GM23338 (cell line): ENCODE measurements at regions not wholly inside any gene's neighbourhood (a gene's known extent, or its start where the extent isn't known, plus 50 kb on each side); places are given as distances from the start of the nearest gene placed in this dataset.

Experiments
- ATAC-seq: fragments of 200-7000 bp; cut with Tn5 transposase; 3 replicates; pipeline ENCODE4 v1.9.1; 2020
- DNase-seq: peaks from one replicate; pipeline ENCODE4 v3.0.0-alpha.2; 2015; ENCODE audit warnings: low spot score
- H2AFZ ChIP-seq: fragments of 200-600 bp; sonication (generic); 2 replicates; pipeline ENCODE4 v1.8.0; 2016; ENCODE audit warnings: antibody characterized with exemption, mild to moderate bottlenecking, moderate library complexity
- H3F3A ChIP-seq: fragments of 200-600 bp; sonication (generic); replicated peaks from 2 replicates; pipeline ENCODE4 v1.8.0; 2017; ENCODE audit warnings: antibody characterized with exemption, mixed run types, low read depth
- H3K27ac ChIP-seq: fragments of 200-600 bp; sonication (generic); 2 replicates; pipeline ENCODE4 v1.6.1; 2016; ENCODE audit warnings: low read depth
- H3K27me3 ChIP-seq: fragments of 200-600 bp; sonication (generic); 2 replicates; pipeline ENCODE4 v1.8.0; 2016; ENCODE audit warnings: mild to moderate bottlenecking, mixed run types, moderate library complexity; ENCODE audit not compliant: insufficient read depth
- H3K36me3 ChIP-seq: fragments of 200-600 bp; sonication (generic); 2 replicates; pipeline ENCODE4 v1.8.0; 2016; ENCODE audit warnings: mild to moderate bottlenecking; ENCODE audit not compliant: insufficient read depth
- H3K4me1 ChIP-seq: fragments of 200-600 bp; sonication (generic); 2 replicates; pipeline ENCODE4 v1.8.0; 2016; ENCODE audit warnings: mild to moderate bottlenecking, moderate library complexity; ENCODE audit not compliant: insufficient read depth
- H3K4me2 ChIP-seq: fragments of 200-600 bp; sonication (generic); 2 replicates; pipeline ENCODE4 v1.7.1; 2017; ENCODE audit warnings: mixed run types
- H3K4me3 ChIP-seq: fragments of 200-600 bp; sonication (generic); 2 replicates; pipeline ENCODE4 v1.6.1; 2016; ENCODE audit warnings: mixed run types
- H3K79me2 ChIP-seq: fragments of 200-600 bp; sonication (generic); replicated peaks from 2 replicates; pipeline ENCODE4 v1.8.0; 2017; ENCODE audit warnings: mild to moderate bottlenecking; ENCODE audit not compliant: insufficient read depth
- H3K9me2 ChIP-seq: fragments of 200-600 bp; sonication (generic); 2 replicates; pipeline ENCODE4 v1.8.0; 2017; ENCODE audit not compliant: insufficient read depth
- H4K20me1 ChIP-seq: fragments of 200-600 bp; sonication (generic); replicated peaks from 2 replicates; pipeline ENCODE4 v1.8.0; 2017; ENCODE audit warnings: mild to moderate bottlenecking; ENCODE audit not compliant: insufficient read depth
- H3K27ac Mint-ChIP-seq: 2 replicates; pipeline ENCODE4 v1.8.0; 2020; ENCODE audit warnings: inconsistent platforms, mild to moderate bottlenecking, moderate library complexity, mixed read lengths
- H3K27me3 Mint-ChIP-seq: 3 replicates; pipeline ENCODE4 v1.8.0; 2022; ENCODE audit warnings: low read depth, mild to moderate bottlenecking, moderate library complexity, mixed read lengths, inconsistent platforms; ENCODE audit not compliant: insufficient read depth, poor library complexity
- H3K36me3 Mint-ChIP-seq: 3 replicates; pipeline ENCODE4 v1.8.0; 2021; ENCODE audit warnings: low read depth, mild to moderate bottlenecking, inconsistent platforms, moderate library complexity, mixed read lengths
- H3K4me1 Mint-ChIP-seq: 3 replicates; pipeline ENCODE4 v1.8.0; 2020; ENCODE audit warnings: mild to moderate bottlenecking, inconsistent platforms, mixed read lengths
- H3K4me3 Mint-ChIP-seq: 3 replicates; pipeline ENCODE4 v1.8.0; 2021; ENCODE audit warnings: moderate library complexity, mild to moderate bottlenecking, inconsistent platforms, mixed read lengths
- H3K9me3 Mint-ChIP-seq: 3 replicates; pipeline ENCODE4 v1.8.0; 2020; ENCODE audit warnings: moderate library complexity, mild to moderate bottlenecking, inconsistent platforms, mixed read lengths
- CREB1 ChIP-seq: fragments of 250-450 bp; sonication (Bioruptor Pico); IDR thresholded peaks from 2 replicates; pipeline ENCODE4 v1.5.0; 2020; ENCODE audit warnings: low read depth, mild to moderate bottlenecking, moderate library complexity
- EZH2 ChIP-seq: fragments of 200-600 bp; sonication (generic); IDR thresholded peaks from one replicate; pipeline ENCODE4 v1.8.0; 2017; ENCODE audit warnings: antibody characterized with exemption, mild to moderate bottlenecking, low read depth; ENCODE audit not compliant: unreplicated experiment
- EZH2phosphoT487 ChIP-seq: fragments of 200-600 bp; sonication (generic); IDR thresholded peaks from one replicate; pipeline ENCODE4 v1.8.1; 2018; ENCODE audit warnings: antibody characterized with exemption; ENCODE audit not compliant: unreplicated experiment
- JUNB ChIP-seq: IDR thresholded peaks from one replicate; pipeline ENCODE4 v1.6.1; 2016; ENCODE audit warnings: antibody characterized with exemption; ENCODE audit not compliant: unreplicated experiment
- NANOG ChIP-seq: IDR thresholded peaks from 2 replicates; pipeline ENCODE4 v1.6.1; 2016; ENCODE audit warnings: antibody characterized with exemption, borderline replicate concordance
- POLR2AphosphoS5 ChIP-seq: IDR thresholded peaks from 2 replicates; pipeline ENCODE4 v1.6.1; 2016; ENCODE audit warnings: antibody characterized with exemption, low read depth
- STAT1 ChIP-seq: IDR thresholded peaks from one replicate; pipeline ENCODE4 v1.6.1; 2016; ENCODE audit warnings: antibody characterized with exemption; ENCODE audit not compliant: unreplicated experiment
- ZNF114 ChIP-seq: fragments of 250-450 bp; sonication (Bioruptor Pico); IDR thresholded peaks from 2 replicates; pipeline ENCODE4 v1.5.0; 2020; ENCODE audit warnings: mild to moderate bottlenecking, moderate library complexity
- ZNF331 ChIP-seq: fragments of 250-450 bp; sonication (Bioruptor Pico); IDR thresholded peaks from 2 replicates; pipeline ENCODE4 v1.5.0; 2020; ENCODE audit warnings: low read depth, mild to moderate bottlenecking, moderate library complexity
- TF ChIP-seq, protein P1 (sequence below): IDR thresholded peaks from 2 replicates; pipeline ENCODE4 v1.6.1; 2016; ENCODE audit warnings: antibody characterized with exemption
- TF ChIP-seq, protein P2 (sequence below), 2 experiments: fragments of 200-600 bp in 1 of 2; sonication (generic) in 1 of 2; conservative IDR thresholded peaks; 2 replicates each; pipeline versions ENCODE4 v1.5.1 to v1.6.1; 2016 to 2017; ENCODE audit warnings: antibody characterized with exemption in 2 of 2, low read depth in 2 of 2, mild to moderate bottlenecking in 2 of 2, moderate library complexity in 1 of 2
- TF ChIP-seq, protein P3 (sequence below): IDR thresholded peaks from one replicate; pipeline ENCODE4 v1.6.1; 2018; ENCODE audit warnings: antibody characterized with exemption; ENCODE audit not compliant: unreplicated experiment
- TF ChIP-seq, protein P4 (sequence below): fragments of 250-450 bp; sonication (Bioruptor Pico); IDR thresholded peaks from 2 replicates; pipeline ENCODE4 v1.5.0; 2020; ENCODE audit warnings: mild to moderate bottlenecking, moderate library complexity

DNA sequence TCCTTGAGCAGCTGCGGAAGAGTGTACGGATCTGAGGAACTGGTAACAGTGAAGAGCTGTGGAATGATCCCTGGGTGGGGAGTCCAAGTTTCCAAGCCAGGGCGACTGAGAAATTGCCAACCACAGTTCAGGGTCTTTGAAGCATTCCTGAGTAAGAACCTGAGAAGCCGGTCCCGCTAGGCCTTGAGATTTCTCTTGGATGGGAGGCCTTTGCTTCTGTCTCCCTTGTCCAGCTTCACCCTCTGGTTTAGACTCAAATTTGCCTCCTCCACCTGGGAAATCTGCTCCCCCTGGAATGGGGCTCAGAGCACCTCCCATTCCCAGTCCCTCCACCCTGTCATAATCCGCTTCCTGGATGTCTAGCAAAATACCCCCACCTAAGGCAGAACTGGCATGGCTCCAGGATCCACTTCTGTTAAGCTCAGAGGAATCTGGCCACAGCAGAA lies 127.7 kb upstream of the DLG1 start:
- Mint-ChIP-seq H3K27ac (no peak overlapping the region), H3K27me3 (peaks cover 7% of the 10 kb centered on the region), H3K9me3 (no peaks in the 10 kb centered on the region), H3K4me3 (no peak overlapping the region), H3K36me3 (no peaks in the 10 kb centered on the region), H3K4me1 (peaks cover 9% of the 10 kb centered on the region; the same call in 2 of the 3 replicates)
- H3K4me3 ChIP-seq = no peak overlapping the region
- no peaks in the 10 kb centered on the region for H3K9me2 ChIP-seq
- H3K36me3 ChIP-seq = no peaks in the 10 kb centered on the region
- no peaks in the 10 kb centered on the region for H3K4me1 ChIP-seq
- TF ChIP-seq STAT1 = no peak
- TF ChIP-seq EZH2phosphoT487 = no peak
- TF ChIP-seq ZNF114 (CRISPR knock-in tag) = no peak
- no peak for TF ChIP-seq NANOG
- no peak for TF ChIP-seq POLR2AphosphoS5
- TF ChIP-seq, protein P1, sequence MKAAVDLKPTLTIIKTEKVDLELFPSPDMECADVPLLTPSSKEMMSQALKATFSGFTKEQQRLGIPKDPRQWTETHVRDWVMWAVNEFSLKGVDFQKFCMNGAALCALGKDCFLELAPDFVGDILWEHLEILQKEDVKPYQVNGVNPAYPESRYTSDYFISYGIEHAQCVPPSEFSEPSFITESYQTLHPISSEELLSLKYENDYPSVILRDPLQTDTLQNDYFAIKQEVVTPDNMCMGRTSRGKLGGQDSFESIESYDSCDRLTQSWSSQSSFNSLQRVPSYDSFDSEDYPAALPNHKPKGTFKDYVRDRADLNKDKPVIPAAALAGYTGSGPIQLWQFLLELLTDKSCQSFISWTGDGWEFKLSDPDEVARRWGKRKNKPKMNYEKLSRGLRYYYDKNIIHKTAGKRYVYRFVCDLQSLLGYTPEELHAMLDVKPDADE = no peak
- no peak for TF ChIP-seq CREB1 (CRISPR knock-in tag)
- TF ChIP-seq JUNB = no peak
- TF ChIP-seq ZNF331 (CRISPR knock-in tag) = no peak
- TF ChIP-seq, protein P2, sequence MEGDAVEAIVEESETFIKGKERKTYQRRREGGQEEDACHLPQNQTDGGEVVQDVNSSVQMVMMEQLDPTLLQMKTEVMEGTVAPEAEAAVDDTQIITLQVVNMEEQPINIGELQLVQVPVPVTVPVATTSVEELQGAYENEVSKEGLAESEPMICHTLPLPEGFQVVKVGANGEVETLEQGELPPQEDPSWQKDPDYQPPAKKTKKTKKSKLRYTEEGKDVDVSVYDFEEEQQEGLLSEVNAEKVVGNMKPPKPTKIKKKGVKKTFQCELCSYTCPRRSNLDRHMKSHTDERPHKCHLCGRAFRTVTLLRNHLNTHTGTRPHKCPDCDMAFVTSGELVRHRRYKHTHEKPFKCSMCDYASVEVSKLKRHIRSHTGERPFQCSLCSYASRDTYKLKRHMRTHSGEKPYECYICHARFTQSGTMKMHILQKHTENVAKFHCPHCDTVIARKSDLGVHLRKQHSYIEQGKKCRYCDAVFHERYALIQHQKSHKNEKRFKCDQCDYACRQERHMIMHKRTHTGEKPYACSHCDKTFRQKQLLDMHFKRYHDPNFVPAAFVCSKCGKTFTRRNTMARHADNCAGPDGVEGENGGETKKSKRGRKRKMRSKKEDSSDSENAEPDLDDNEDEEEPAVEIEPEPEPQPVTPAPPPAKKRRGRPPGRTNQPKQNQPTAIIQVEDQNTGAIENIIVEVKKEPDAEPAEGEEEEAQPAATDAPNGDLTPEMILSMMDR (conservative IDR thresholded peaks at IDR 0.05; ENCODE audit: low read depth in 2 of 2) = no peak
- TF ChIP-seq EZH2 = no peak
- TF ChIP-seq, protein P3, sequence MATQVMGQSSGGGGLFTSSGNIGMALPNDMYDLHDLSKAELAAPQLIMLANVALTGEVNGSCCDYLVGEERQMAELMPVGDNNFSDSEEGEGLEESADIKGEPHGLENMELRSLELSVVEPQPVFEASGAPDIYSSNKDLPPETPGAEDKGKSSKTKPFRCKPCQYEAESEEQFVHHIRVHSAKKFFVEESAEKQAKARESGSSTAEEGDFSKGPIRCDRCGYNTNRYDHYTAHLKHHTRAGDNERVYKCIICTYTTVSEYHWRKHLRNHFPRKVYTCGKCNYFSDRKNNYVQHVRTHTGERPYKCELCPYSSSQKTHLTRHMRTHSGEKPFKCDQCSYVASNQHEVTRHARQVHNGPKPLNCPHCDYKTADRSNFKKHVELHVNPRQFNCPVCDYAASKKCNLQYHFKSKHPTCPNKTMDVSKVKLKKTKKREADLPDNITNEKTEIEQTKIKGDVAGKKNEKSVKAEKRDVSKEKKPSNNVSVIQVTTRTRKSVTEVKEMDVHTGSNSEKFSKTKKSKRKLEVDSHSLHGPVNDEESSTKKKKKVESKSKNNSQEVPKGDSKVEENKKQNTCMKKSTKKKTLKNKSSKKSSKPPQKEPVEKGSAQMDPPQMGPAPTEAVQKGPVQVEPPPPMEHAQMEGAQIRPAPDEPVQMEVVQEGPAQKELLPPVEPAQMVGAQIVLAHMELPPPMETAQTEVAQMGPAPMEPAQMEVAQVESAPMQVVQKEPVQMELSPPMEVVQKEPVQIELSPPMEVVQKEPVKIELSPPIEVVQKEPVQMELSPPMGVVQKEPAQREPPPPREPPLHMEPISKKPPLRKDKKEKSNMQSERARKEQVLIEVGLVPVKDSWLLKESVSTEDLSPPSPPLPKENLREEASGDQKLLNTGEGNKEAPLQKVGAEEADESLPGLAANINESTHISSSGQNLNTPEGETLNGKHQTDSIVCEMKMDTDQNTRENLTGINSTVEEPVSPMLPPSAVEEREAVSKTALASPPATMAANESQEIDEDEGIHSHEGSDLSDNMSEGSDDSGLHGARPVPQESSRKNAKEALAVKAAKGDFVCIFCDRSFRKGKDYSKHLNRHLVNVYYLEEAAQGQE = no peak
- TF ChIP-seq, protein P4, sequence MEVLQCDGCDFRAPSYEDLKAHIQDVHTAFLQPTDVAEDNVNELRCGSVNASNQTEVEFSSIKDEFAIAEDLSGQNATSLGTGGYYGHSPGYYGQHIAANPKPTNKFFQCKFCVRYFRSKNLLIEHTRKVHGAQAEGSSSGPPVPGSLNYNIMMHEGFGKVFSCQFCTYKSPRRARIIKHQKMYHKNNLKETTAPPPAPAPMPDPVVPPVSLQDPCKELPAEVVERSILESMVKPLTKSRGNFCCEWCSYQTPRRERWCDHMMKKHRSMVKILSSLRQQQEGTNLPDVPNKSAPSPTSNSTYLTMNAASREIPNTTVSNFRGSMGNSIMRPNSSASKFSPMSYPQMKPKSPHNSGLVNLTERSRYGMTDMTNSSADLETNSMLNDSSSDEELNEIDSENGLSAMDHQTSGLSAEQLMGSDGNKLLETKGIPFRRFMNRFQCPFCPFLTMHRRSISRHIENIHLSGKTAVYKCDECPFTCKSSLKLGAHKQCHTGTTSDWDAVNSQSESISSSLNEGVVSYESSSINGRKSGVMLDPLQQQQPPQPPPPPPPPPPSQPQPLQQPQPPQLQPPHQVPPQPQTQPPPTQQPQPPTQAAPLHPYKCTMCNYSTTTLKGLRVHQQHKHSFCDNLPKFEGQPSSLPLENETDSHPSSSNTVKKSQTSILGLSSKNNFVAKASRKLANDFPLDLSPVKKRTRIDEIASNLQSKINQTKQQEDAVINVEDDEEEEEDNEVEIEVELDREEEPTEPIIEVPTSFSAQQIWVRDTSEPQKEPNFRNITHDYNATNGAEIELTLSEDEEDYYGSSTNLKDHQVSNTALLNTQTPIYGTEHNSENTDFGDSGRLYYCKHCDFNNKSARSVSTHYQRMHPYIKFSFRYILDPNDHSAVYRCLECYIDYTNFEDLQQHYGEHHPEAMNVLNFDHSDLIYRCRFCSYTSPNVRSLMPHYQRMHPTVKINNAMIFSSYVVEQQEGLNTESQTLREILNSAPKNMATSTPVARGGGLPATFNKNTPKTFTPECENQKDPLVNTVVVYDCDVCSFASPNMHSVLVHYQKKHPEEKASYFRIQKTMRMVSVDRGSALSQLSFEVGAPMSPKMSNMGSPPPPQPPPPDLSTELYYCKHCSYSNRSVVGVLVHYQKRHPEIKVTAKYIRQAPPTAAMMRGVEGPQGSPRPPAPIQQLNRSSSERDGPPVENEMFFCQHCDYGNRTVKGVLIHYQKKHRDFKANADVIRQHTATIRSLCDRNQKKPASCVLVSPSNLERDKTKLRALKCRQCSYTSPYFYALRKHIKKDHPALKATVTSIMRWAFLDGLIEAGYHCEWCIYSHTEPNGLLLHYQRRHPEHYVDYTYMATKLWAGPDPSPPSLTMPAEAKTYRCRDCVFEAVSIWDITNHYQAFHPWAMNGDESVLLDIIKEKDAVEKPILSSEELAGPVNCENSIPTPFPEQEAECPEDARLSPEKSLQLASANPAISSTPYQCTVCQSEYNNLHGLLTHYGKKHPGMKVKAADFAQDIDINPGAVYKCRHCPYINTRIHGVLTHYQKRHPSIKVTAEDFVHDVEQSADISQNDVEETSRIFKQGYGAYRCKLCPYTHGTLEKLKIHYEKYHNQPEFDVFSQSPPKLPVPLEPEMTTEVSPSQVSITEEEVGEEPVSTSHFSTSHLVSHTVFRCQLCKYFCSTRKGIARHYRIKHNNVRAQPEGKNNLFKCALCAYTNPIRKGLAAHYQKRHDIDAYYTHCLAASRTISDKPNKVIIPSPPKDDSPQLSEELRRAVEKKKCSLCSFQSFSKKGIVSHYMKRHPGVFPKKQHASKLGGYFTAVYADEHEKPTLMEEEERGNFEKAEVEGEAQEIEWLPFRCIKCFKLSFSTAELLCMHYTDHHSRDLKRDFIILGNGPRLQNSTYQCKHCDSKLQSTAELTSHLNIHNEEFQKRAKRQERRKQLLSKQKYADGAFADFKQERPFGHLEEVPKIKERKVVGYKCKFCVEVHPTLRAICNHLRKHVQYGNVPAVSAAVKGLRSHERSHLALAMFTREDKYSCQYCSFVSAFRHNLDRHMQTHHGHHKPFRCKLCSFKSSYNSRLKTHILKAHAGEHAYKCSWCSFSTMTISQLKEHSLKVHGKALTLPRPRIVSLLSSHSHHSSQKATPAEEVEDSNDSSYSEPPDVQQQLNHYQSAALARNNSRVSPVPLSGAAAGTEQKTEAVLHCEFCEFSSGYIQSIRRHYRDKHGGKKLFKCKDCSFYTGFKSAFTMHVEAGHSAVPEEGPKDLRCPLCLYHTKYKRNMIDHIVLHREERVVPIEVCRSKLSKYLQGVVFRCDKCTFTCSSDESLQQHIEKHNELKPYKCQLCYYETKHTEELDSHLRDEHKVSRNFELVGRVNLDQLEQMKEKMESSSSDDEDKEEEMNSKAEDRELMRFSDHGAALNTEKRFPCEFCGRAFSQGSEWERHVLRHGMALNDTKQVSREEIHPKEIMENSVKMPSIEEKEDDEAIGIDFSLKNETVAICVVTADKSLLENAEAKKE (CRISPR knock-in tag) = no peak
- no peak overlapping the region for H3K27ac ChIP-seq
- H3K27me3 ChIP-seq = no peaks in the 10 kb centered on the region
- no peak overlapping the region for H3K4me2 ChIP-seq
- H3F3A ChIP-seq = no peaks in the 10 kb centered on the region
- no peak overlapping the region for H2AFZ ChIP-seq
- no peaks in the 10 kb centered on the region for H3K79me2 ChIP-seq
- DNase-seq (no peak), ATAC-seq (no peak)
- no peaks in the 10 kb centered on the region for H4K20me1 ChIP-seq
